H1 (cell line): ENCODE measurements at regions not wholly inside any gene's neighbourhood (a gene's known extent, or its start where the extent isn't known, plus 50 kb on each side); places are given as distances from the start of the nearest gene placed in this dataset.

Experiments used
- CBX8 ChIP-seq: fragments of 300-800, 300-1000 bp; sonication (generic); IDR thresholded peaks from 2 replicates; pipeline ENCODE4 v1.7.1; 2016; ENCODE audit warnings: low read depth, low read length, borderline replicate concordance
- CHD1 ChIP-seq: IDR thresholded peaks from 2 replicates; pipeline ENCODE4 v1.6.1; 2012; ENCODE audit warnings: low read depth, low read length, improper control_type of control experiment
- EZH2 ChIP-seq: fragments of 200-600 bp; sonication (generic); IDR thresholded peaks from 2 replicates; pipeline ENCODE4 v1.7.1; 2012; ENCODE audit warnings: low read depth, mild to moderate bottlenecking, moderate library complexity, low read length, inconsistent platforms; ENCODE audit not compliant: severe bottlenecking
- GTF2F1 ChIP-seq: IDR thresholded peaks from 2 replicates; pipeline ENCODE4 v1.6.1; 2012; ENCODE audit warnings: low read depth, low read length, improper control_type of control experiment, borderline replicate concordance
- KDM4A ChIP-seq: IDR thresholded peaks from one replicate; pipeline ENCODE4 v1.7.1; 2012; ENCODE audit warnings: low read depth, mild to moderate bottlenecking, moderate library complexity, low read length, inconsistent platforms; ENCODE audit not compliant: severe bottlenecking
- RBBP5 ChIP-seq: IDR thresholded peaks from 2 replicates; pipeline ENCODE4 v1.7.1; 2012; ENCODE audit warnings: low read depth, mild to moderate bottlenecking, inconsistent platforms, low read length, moderate library complexity, borderline replicate concordance
- SIRT6 ChIP-seq: IDR thresholded peaks from one replicate; pipeline ENCODE4 v1.7.1; 2012; ENCODE audit warnings: low read length, inconsistent platforms
- TF ChIP-seq, protein P1 (sequence below): fragments of 300-600 bp; sonication (generic); IDR thresholded peaks from 2 replicates; pipeline ENCODE4 v1.7.1; 2012; ENCODE audit warnings: low read length, moderate library complexity, mild to moderate bottlenecking, inconsistent platforms; ENCODE audit not compliant: insufficient replicate concordance
- TF ChIP-seq, protein P2 (sequence below): IDR thresholded peaks from 2 replicates; pipeline ENCODE4 v1.6.1; 2011; ENCODE audit warnings: low read length, improper control_type of control experiment
- TF ChIP-seq, protein P3 (sequence below): IDR thresholded peaks from 2 replicates; pipeline ENCODE4 v1.6.1; 2011; ENCODE audit warnings: low read depth, mild to moderate bottlenecking, low read length; ENCODE audit not compliant: insufficient read depth

DNA sequence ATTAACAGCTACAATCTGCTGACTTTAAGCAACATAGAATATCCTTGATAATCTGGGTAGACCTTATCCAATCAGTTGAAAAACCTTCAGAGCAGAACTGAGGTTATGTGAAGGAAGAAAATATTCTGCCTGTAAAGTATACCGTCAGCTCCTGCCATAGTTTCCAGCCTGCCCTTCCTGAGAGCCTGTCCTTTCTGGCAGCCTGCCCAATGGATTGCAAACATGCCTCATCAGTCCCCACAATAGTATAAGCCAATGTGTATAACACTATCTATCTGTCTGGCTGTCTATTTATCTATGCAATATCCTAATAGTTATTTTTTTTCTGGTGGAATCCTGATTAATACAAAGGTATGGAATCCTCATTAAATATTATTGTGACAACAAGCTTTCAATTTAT lies 489.2 kb upstream of the KCND2 start (continued):
- TF ChIP-seq, protein P1, sequence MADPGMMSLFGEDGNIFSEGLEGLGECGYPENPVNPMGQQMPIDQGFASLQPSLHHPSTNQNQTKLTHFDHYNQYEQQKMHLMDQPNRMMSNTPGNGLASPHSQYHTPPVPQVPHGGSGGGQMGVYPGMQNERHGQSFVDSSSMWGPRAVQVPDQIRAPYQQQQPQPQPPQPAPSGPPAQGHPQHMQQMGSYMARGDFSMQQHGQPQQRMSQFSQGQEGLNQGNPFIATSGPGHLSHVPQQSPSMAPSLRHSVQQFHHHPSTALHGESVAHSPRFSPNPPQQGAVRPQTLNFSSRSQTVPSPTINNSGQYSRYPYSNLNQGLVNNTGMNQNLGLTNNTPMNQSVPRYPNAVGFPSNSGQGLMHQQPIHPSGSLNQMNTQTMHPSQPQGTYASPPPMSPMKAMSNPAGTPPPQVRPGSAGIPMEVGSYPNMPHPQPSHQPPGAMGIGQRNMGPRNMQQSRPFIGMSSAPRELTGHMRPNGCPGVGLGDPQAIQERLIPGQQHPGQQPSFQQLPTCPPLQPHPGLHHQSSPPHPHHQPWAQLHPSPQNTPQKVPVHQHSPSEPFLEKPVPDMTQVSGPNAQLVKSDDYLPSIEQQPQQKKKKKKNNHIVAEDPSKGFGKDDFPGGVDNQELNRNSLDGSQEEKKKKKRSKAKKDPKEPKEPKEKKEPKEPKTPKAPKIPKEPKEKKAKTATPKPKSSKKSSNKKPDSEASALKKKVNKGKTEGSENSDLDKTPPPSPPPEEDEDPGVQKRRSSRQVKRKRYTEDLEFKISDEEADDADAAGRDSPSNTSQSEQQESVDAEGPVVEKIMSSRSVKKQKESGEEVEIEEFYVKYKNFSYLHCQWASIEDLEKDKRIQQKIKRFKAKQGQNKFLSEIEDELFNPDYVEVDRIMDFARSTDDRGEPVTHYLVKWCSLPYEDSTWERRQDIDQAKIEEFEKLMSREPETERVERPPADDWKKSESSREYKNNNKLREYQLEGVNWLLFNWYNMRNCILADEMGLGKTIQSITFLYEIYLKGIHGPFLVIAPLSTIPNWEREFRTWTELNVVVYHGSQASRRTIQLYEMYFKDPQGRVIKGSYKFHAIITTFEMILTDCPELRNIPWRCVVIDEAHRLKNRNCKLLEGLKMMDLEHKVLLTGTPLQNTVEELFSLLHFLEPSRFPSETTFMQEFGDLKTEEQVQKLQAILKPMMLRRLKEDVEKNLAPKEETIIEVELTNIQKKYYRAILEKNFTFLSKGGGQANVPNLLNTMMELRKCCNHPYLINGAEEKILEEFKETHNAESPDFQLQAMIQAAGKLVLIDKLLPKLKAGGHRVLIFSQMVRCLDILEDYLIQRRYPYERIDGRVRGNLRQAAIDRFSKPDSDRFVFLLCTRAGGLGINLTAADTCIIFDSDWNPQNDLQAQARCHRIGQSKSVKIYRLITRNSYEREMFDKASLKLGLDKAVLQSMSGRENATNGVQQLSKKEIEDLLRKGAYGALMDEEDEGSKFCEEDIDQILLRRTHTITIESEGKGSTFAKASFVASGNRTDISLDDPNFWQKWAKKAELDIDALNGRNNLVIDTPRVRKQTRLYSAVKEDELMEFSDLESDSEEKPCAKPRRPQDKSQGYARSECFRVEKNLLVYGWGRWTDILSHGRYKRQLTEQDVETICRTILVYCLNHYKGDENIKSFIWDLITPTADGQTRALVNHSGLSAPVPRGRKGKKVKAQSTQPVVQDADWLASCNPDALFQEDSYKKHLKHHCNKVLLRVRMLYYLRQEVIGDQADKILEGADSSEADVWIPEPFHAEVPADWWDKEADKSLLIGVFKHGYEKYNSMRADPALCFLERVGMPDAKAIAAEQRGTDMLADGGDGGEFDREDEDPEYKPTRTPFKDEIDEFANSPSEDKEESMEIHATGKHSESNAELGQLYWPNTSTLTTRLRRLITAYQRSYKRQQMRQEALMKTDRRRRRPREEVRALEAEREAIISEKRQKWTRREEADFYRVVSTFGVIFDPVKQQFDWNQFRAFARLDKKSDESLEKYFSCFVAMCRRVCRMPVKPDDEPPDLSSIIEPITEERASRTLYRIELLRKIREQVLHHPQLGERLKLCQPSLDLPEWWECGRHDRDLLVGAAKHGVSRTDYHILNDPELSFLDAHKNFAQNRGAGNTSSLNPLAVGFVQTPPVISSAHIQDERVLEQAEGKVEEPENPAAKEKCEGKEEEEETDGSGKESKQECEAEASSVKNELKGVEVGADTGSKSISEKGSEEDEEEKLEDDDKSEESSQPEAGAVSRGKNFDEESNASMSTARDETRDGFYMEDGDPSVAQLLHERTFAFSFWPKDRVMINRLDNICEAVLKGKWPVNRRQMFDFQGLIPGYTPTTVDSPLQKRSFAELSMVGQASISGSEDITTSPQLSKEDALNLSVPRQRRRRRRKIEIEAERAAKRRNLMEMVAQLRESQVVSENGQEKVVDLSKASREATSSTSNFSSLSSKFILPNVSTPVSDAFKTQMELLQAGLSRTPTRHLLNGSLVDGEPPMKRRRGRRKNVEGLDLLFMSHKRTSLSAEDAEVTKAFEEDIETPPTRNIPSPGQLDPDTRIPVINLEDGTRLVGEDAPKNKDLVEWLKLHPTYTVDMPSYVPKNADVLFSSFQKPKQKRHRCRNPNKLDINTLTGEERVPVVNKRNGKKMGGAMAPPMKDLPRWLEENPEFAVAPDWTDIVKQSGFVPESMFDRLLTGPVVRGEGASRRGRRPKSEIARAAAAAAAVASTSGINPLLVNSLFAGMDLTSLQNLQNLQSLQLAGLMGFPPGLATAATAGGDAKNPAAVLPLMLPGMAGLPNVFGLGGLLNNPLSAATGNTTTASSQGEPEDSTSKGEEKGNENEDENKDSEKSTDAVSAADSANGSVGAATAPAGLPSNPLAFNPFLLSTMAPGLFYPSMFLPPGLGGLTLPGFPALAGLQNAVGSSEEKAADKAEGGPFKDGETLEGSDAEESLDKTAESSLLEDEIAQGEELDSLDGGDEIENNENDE: no peak
- TF ChIP-seq, protein P2, sequence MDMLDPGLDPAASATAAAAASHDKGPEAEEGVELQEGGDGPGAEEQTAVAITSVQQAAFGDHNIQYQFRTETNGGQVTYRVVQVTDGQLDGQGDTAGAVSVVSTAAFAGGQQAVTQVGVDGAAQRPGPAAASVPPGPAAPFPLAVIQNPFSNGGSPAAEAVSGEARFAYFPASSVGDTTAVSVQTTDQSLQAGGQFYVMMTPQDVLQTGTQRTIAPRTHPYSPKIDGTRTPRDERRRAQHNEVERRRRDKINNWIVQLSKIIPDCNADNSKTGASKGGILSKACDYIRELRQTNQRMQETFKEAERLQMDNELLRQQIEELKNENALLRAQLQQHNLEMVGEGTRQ: no peak
- TF ChIP-seq, protein P3, sequence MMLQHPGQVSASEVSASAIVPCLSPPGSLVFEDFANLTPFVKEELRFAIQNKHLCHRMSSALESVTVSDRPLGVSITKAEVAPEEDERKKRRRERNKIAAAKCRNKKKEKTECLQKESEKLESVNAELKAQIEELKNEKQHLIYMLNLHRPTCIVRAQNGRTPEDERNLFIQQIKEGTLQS: no peak
- no peak for TF ChIP-seq GTF2F1
- TF ChIP-seq CBX8: no peak
- TF ChIP-seq EZH2: no peak
- TF ChIP-seq CHD1: no peak
- no peak for TF ChIP-seq SIRT6
- no peak for TF ChIP-seq RBBP5
- no peak for TF ChIP-seq KDM4A
